ENCODE measurements at regions not wholly inside any gene's neighbourhood (a gene's known extent, or its start where the extent isn't known, plus 50 kb on each side); places are given as distances from the start of the nearest gene placed in this dataset.
"Not testable (repeated sequence)": the region's sequence is repeated elsewhere in the genome, so short reads cannot be mapped to it uniquely, and the experiment has no call there.

DNA sequence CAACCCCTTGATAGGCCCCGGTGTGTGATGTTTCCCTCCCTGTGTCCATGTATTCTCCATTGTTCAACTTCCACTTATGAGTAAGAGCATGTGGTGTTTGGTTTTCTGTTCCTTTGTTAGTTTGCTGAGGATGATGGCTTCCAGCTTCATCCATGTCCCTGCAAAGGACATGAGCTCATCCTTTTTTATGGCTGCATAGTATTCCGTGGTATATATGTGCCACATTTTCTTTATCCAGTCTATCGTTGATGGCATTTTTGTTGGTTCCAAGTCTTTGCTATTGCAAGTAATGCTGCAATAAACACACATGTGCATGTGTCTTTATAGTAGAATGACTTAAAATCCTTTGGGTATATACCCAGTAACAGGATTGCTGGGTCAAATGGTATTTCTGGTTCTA is 132.3 kb downstream of the CXCL12 start:
- H3K4me1 ChIP-seq (ENCODE audit: control insufficient read depth in 1 of 2, insufficient read depth in 2 of 2, low read length in 2 of 2); POLR2A ChIA-PET; H3K9me2 ChIP-seq (ENCODE audit: insufficient read depth); H3K79me2 ChIP-seq (ENCODE audit: insufficient read depth, low read length); H3K27me3 ChIP-seq (ENCODE audit: insufficient read depth, low read length); DNase-seq (ENCODE audit: low read depth, low spot score); BruUV-seq (replicated peaks); H3K4me2 ChIP-seq (ENCODE audit: low read length); H3K9ac ChIP-seq (ENCODE audit: low read length); ATAC-seq; H3K4me3 ChIP-seq (replicated peaks in 1 of 2; ENCODE audit: low read depth in 1 of 2, low read length in 2 of 2); H3K27ac ChIP-seq (ENCODE audit: low read depth, low read length); intact Hi-C loops (cut with micrococcal nuclease); RAD21 ChIA-PET (ENCODE audit: low non-redundant PET in 1 of 2, low total read pairs in 2 of 2, uncharacterized antibody in 2 of 2, unreplicated experiment in 2 of 2); H3K9me3 ChIP-seq (ENCODE audit: control insufficient read depth in 1 of 2, insufficient read depth in 1 of 2, low read depth in 1 of 2, low read length in 2 of 2); H3K36me3 ChIP-seq (ENCODE audit: control insufficient read depth in 1 of 2, insufficient read depth in 2 of 2, low read length in 2 of 2); H4K20me1 ChIP-seq (ENCODE audit: insufficient read depth); H2AFZ ChIP-seq (ENCODE audit: low read depth, low read length, poor library complexity, severe bottlenecking); CTCF ChIA-PET: not testable (repeated sequence)

DNA sequence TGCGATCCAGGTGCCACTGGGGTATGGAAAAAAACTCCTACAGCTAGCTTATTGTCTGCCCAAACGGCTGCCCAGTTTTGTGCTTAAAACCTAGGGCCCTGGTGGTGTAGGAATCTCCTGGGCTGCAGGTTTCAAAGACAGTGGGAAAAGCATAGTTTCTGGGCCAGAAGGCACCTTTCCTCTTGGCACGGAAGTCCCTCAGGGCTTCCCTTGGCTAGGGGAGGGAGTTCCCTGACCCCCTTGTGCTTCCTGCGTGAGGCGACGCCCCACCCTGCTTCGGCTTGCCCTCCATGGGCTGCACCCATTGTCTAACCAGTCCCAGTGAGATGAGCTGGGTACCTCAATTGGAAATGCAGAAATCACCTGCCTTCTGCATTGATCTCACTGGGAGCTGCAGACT is 135.0 kb downstream of the CXCL12 start:
- RAD21 ChIA-PET (ENCODE audit: low non-redundant PET in 1 of 2, low total read pairs in 2 of 2, uncharacterized antibody in 2 of 2, unreplicated experiment in 2 of 2); H4K20me1 ChIP-seq (ENCODE audit: insufficient read depth); H3K36me3 ChIP-seq (ENCODE audit: control insufficient read depth in 1 of 2, insufficient read depth in 2 of 2, low read length in 2 of 2); H3K9ac ChIP-seq (ENCODE audit: low read length); ATAC-seq; H3K4me3 ChIP-seq (replicated peaks in 1 of 2; ENCODE audit: low read depth in 1 of 2, low read length in 2 of 2); BruUV-seq (replicated peaks); H3K9me2 ChIP-seq (ENCODE audit: insufficient read depth); H2AFZ ChIP-seq (ENCODE audit: low read depth, low read length, poor library complexity, severe bottlenecking); H3K79me2 ChIP-seq (ENCODE audit: insufficient read depth, low read length); CTCF ChIA-PET; POLR2A ChIA-PET; H3K4me1 ChIP-seq (ENCODE audit: control insufficient read depth in 1 of 2, insufficient read depth in 2 of 2, low read length in 2 of 2); H3K27ac ChIP-seq (ENCODE audit: low read depth, low read length); H3K27me3 ChIP-seq (ENCODE audit: insufficient read depth, low read length); intact Hi-C loops (cut with micrococcal nuclease); H3K9me3 ChIP-seq (ENCODE audit: control insufficient read depth in 1 of 2, insufficient read depth in 1 of 2, low read depth in 1 of 2, low read length in 2 of 2); H3K4me2 ChIP-seq (ENCODE audit: low read length); DNase-seq (ENCODE audit: low read depth, low spot score): not testable (repeated sequence)

DNA sequence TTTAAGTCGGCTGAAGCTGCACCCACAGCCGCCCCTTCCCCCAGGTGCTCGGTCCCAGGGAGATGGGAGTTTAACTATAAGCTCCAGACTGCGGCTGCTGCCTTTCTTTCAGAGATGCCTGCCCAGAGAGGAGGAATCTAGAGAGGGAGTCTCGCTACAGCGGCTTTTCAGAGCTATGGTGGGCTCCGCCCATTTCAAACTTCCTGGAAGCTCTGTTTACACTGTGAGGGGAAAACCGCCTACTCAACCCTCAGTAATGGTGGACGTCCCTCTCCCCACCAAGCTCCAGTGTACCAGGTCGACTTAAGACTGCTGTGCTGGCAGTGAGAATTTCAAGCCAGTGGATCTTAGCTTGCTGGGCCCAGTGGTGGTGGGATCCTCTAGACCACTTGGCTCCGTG is 135.4 kb downstream of the CXCL12 start:
- Histone ChIP-seq H3K9me3 (ENCODE audit: control insufficient read depth in 1 of 2, insufficient read depth in 1 of 2, low read depth in 1 of 2, low read length in 2 of 2) (no peaks in the 10 kb centered on the region), H3K36me3 (ENCODE audit: control insufficient read depth in 1 of 2, insufficient read depth in 2 of 2, low read length in 2 of 2) (no peaks in the 10 kb centered on the region), H3K4me3 (replicated peaks in 1 of 2; ENCODE audit: low read depth in 1 of 2, low read length in 2 of 2) (no peak overlapping the region), H3K9me2 (ENCODE audit: insufficient read depth) (no peaks in the 10 kb centered on the region), H4K20me1 (ENCODE audit: insufficient read depth) (no peaks in the 10 kb centered on the region), H2AFZ (ENCODE audit: low read depth, low read length, poor library complexity, severe bottlenecking) (no peak overlapping the region), H3K9ac (ENCODE audit: low read length) (no peak overlapping the region), H3K27ac (ENCODE audit: low read depth, low read length) (no peak overlapping the region), H3K79me2 (ENCODE audit: insufficient read depth, low read length) (no peaks in the 10 kb centered on the region), H3K4me1 (ENCODE audit: control insufficient read depth in 1 of 2, insufficient read depth in 2 of 2, low read length in 2 of 2) (no peaks in the 10 kb centered on the region), H3K27me3 (ENCODE audit: insufficient read depth, low read length) (peaks cover 3% of the 10 kb centered on the region; the same call in 1 of the 2 replicates), H3K4me2 (ENCODE audit: low read length) (no peak overlapping the region)
- RAD21 ChIA-PET (ENCODE audit: low non-redundant PET in 1 of 2, low total read pairs in 2 of 2, uncharacterized antibody in 2 of 2, unreplicated experiment in 2 of 2), result no interaction called here
- BruUV-seq (replicated peaks), result no TSS peak
- CTCF ChIA-PET, result no interaction called here
- DNase-seq (ENCODE audit: low read depth, low spot score) (no peak), ATAC-seq (no peak)
- intact Hi-C loops (cut with micrococcal nuclease), result no loop called here
- POLR2A ChIA-PET, result no interaction called here
- TF ChIP-seq CBX3 (IDR thresholded peaks at IDR 0.05; ENCODE audit: low read depth), result no peak
- TF ChIP-seq FOSL1 (IDR thresholded peaks at IDR 0.05; ENCODE audit: low read depth), result no peak
- TF ChIP-seq, protein P1, sequence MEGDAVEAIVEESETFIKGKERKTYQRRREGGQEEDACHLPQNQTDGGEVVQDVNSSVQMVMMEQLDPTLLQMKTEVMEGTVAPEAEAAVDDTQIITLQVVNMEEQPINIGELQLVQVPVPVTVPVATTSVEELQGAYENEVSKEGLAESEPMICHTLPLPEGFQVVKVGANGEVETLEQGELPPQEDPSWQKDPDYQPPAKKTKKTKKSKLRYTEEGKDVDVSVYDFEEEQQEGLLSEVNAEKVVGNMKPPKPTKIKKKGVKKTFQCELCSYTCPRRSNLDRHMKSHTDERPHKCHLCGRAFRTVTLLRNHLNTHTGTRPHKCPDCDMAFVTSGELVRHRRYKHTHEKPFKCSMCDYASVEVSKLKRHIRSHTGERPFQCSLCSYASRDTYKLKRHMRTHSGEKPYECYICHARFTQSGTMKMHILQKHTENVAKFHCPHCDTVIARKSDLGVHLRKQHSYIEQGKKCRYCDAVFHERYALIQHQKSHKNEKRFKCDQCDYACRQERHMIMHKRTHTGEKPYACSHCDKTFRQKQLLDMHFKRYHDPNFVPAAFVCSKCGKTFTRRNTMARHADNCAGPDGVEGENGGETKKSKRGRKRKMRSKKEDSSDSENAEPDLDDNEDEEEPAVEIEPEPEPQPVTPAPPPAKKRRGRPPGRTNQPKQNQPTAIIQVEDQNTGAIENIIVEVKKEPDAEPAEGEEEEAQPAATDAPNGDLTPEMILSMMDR (IDR thresholded peaks at IDR 0.05 in 2 of 3, conservative IDR thresholded peaks at IDR 0.05 in 1 of 3; ENCODE audit: borderline replicate concordance in 1 of 3, insufficient read depth in 1 of 3, low read depth in 2 of 3, low read length in 2 of 3), result no peak
- TF ChIP-seq ELF1 (IDR thresholded peaks at IDR 0.05; ENCODE audit: borderline replicate concordance, low read depth), result no peak
- TF ChIP-seq SIN3A (IDR thresholded peaks at IDR 0.05; ENCODE audit: low read depth), result no peak
- no peak for TF ChIP-seq SP1 (IDR thresholded peaks at IDR 0.05; ENCODE audit: low read depth)
- TF ChIP-seq EZH2phosphoT487 (IDR thresholded peaks at IDR 0.05; ENCODE audit: borderline replicate concordance), result no peak
- TF ChIP-seq ZFX (IDR thresholded peaks at IDR 0.05), result no peak
- no peak for TF ChIP-seq EZH2 (IDR thresholded peaks at IDR 0.05)
- TF ChIP-seq, protein P2, sequence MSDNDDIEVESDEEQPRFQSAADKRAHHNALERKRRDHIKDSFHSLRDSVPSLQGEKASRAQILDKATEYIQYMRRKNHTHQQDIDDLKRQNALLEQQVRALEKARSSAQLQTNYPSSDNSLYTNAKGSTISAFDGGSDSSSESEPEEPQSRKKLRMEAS (IDR thresholded peaks at IDR 0.05), result no peak
- TF ChIP-seq, protein P3, sequence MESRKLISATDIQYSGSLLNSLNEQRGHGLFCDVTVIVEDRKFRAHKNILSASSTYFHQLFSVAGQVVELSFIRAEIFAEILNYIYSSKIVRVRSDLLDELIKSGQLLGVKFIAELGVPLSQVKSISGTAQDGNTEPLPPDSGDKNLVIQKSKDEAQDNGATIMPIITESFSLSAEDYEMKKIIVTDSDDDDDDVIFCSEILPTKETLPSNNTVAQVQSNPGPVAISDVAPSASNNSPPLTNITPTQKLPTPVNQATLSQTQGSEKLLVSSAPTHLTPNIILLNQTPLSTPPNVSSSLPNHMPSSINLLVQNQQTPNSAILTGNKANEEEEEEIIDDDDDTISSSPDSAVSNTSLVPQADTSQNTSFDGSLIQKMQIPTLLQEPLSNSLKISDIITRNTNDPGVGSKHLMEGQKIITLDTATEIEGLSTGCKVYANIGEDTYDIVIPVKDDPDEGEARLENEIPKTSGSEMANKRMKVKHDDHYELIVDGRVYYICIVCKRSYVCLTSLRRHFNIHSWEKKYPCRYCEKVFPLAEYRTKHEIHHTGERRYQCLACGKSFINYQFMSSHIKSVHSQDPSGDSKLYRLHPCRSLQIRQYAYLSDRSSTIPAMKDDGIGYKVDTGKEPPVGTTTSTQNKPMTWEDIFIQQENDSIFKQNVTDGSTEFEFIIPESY (IDR thresholded peaks at IDR 0.05; ENCODE audit: extremely low read depth, insufficient replicate concordance, low read length), result no peak

All from HCT116 (cell line).